Activated CD8-positive, alpha-beta T cell treated with anti-CD3 and anti-CD28 coated beads for 36 hours (primary cell): ENCODE measurements at regions not wholly inside any gene's neighbourhood (a gene's known extent, or its start where the extent isn't known, plus 50 kb on each side); places are given as distances from the start of the nearest gene placed in this dataset.

Source experiments
- ATAC-seq: fragments of 200-7000 bp; cut with Tn5 transposase; one replicate; pipeline ENCODE4 v1.10.0; 2021; ENCODE audit warnings: mild to moderate bottlenecking, moderate library complexity
- CTCF ChIA-PET: fragments of 350-600 bp; sonication (Branson Sonifier 250); formaldehyde crosslinking; loops from one replicate; lab custom pipeline; 2021; ENCODE audit warnings: antibody characterized with exemption; lab: Charles Lee
- POLR2A ChIA-PET: fragments of 350-600 bp; sonication (Branson Sonifier 250); formaldehyde crosslinking; loops from one replicate; lab custom pipeline; 2021; ENCODE audit warnings: antibody characterized with exemption; lab: Charles Lee
- DNase-seq: peaks from one replicate; pipeline ENCODE4 v3.0.0-alpha.2; 2020
- H3K27ac Mint-ChIP-seq: one replicate; pipeline ENCODE4 v1.8.0; 2021; ENCODE audit warnings: mild to moderate bottlenecking, mixed read lengths
- H3K27me3 Mint-ChIP-seq: one replicate; pipeline ENCODE4 v1.8.0; 2021; ENCODE audit warnings: mixed read lengths
- H3K36me3 Mint-ChIP-seq: one replicate; pipeline ENCODE4 v1.8.0; 2021; ENCODE audit warnings: low read depth, mixed read lengths
- H3K4me1 Mint-ChIP-seq: one replicate; pipeline ENCODE4 v1.8.0; 2021; ENCODE audit warnings: low read depth, mixed read lengths
- H3K4me3 Mint-ChIP-seq: one replicate; pipeline ENCODE4 v1.8.0; 2021; ENCODE audit warnings: mild to moderate bottlenecking, moderate library complexity, mixed read lengths
- H3K9me3 Mint-ChIP-seq: one replicate; pipeline ENCODE4 v1.8.0; 2021; ENCODE audit warnings: mixed read lengths
- CTCF ChIP-seq: fragments of 200-600 bp; IDR thresholded peaks from one replicate; pipeline ENCODE4 v1.8.0; 2022; ENCODE audit warnings: antibody characterized with exemption, mild to moderate bottlenecking
- intact Hi-C: fragments of 100-400 bp; cut with micrococcal nuclease; formaldehyde crosslinking; loops from one replicate; pipeline ENCODE4 v1.10.0; 2022

- DNase-seq (no peak), ATAC-seq (no peak)
- CTCF ChIA-PET = interaction anchor here (0.7 to 1.4 kb wide), 2 partner anchors 61 to 454 kb away, joined by 3 to 4 read pairs; partner anchors contain the start of gene EFNB1
- TF ChIP-seq CTCF = no peak
- H3K9me3 Mint-ChIP-seq = no peaks in the 10 kb centered on the region
- H3K4me3 Mint-ChIP-seq = no peak overlapping the region
- no peaks in the 10 kb centered on the region for H3K4me1 Mint-ChIP-seq
- POLR2A ChIA-PET = no interaction called here
- no peaks in the 10 kb centered on the region for H3K27me3 Mint-ChIP-seq
- intact Hi-C loops = loop anchor here (10.0 kb wide), 1 partner anchor 458 kb away; the partner anchor contains the start of gene EFNB1
- no peak overlapping the region for H3K27ac Mint-ChIP-seq
- no peaks in the 10 kb centered on the region for H3K36me3 Mint-ChIP-seq
These were observed 117.8 kb upstream of the PJA1 start for GRCh38 chrX:69282893-69283690.

GRCh38 chrX:69280933-69281332, 115.7 kb upstream of the PJA1 start:
- peaks cover 5% of the 10 kb centered on the region for H3K27me3 Mint-ChIP-seq
- intact Hi-C loops = loop anchor here (10.0 kb wide), 1 partner anchor 456 kb away; the partner anchor contains the start of gene EFNB1
- no peak overlapping the region for H3K4me3 Mint-ChIP-seq
- ATAC-seq = no peak
- ChIA-PET CTCF (no interaction called here), POLR2A (no interaction called here)
- no peaks in the 10 kb centered on the region for H3K9me3 Mint-ChIP-seq
- H3K4me1 Mint-ChIP-seq = no peaks in the 10 kb centered on the region
- no peak for DNase-seq
- no peak for TF ChIP-seq CTCF
- no peaks in the 10 kb centered on the region for H3K36me3 Mint-ChIP-seq
- H3K27ac Mint-ChIP-seq = no peak overlapping the region

GRCh38 chrX:69279234-69279633, 114.0 kb upstream of the PJA1 start:
- ChIA-PET POLR2A (no interaction called here), CTCF (no interaction called here)
- Mint-ChIP-seq H3K9me3 (no peaks in the 10 kb centered on the region), H3K4me1 (no peaks in the 10 kb centered on the region), H3K4me3 (no peak overlapping the region), H3K27ac (no peak overlapping the region), H3K36me3 (no peaks in the 10 kb centered on the region), H3K27me3 (peaks cover 5% of the 10 kb centered on the region)
- ATAC-seq = no peak
- intact Hi-C loops = no loop called here
- no peak for TF ChIP-seq CTCF
- DNase-seq = no peak

GRCh38 chrX:69278031-69278687, 112.9 kb upstream of the PJA1 start:
- Mint-ChIP-seq H3K27me3 (peaks cover 5% of the 10 kb centered on the region), H3K4me1 (no peaks in the 10 kb centered on the region), H3K36me3 (no peaks in the 10 kb centered on the region), H3K27ac (no peak overlapping the region), H3K9me3 (no peaks in the 10 kb centered on the region), H3K4me3 (no peak overlapping the region)
- no peak for DNase-seq
- ChIA-PET POLR2A (no interaction called here), CTCF (no interaction called here)
- ATAC-seq = no peak
- no peak for TF ChIP-seq CTCF
- intact Hi-C loops = no loop called here
